ENCODE measurements at regions not wholly inside any gene's neighbourhood (a gene's known extent, or its start where the extent isn't known, plus 50 kb on each side); places are given as distances from the start of the nearest gene placed in this dataset.

DNA sequence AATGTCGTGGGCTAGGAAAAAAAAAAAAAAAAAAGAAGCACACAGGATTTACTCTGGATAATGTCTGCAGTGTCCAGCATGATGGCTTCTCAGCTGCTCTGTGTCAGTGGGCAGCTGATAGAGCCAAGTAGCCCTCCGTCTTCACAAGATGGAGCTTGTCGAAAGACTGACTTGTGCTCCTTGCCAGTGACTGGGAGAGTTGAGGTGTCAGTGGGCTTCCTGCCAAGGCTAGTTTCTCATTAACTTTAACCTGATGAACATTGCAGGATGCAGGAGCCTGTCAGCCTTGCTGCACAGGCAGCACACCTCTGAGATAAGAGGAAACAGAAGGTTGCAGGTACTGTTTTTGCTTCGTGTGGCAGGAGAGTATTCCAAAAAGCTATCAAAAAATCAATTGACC, 171.4 kb upstream of the SGCD start (continued):
- TF ChIP-seq, protein P1, sequence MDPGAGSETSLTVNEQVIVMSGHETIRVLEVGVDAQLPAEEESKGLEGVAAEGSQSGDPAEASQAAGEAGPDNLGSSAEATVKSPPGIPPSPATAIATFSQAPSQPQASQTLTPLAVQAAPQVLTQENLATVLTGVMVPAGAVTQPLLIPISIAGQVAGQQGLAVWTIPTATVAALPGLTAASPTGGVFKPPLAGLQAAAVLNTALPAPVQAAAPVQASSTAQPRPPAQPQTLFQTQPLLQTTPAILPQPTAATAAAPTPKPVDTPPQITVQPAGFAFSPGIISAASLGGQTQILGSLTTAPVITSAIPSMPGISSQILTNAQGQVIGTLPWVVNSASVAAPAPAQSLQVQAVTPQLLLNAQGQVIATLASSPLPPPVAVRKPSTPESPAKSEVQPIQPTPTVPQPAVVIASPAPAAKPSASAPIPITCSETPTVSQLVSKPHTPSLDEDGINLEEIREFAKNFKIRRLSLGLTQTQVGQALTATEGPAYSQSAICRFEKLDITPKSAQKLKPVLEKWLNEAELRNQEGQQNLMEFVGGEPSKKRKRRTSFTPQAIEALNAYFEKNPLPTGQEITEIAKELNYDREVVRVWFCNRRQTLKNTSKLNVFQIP (CRISPR knock-in tag; IDR thresholded peaks at IDR 0.05; ENCODE audit: borderline replicate concordance, low read depth), result no peak
- TF ChIP-seq ZNF8 (CRISPR knock-in tag; IDR thresholded peaks at IDR 0.05), result no peak
- no peak for TF ChIP-seq TOX (CRISPR knock-in tag; IDR thresholded peaks at IDR 0.05; ENCODE audit: borderline replicate concordance)

DNA sequence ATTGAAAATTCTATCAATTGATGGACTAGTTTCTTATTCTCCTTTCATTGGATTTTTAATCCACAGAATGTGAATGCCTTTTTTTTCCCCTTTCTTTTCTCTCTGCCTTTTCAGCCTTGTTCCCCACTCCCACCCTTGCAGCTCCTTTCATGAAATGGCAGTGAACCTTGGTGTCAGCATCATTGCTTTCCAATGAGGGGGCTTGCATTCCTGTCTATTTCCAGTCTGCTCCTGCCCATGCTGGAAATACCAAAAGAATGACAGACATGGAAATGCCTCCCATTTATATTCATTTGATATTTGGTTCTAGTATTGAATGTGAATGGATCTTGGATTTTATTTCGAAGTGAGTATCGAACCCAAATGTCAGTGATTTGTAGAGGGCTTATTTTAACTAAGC, 162.7 kb upstream of the SGCD start:
- no peak for ATAC-seq
- TF ChIP-seq, protein P2, sequence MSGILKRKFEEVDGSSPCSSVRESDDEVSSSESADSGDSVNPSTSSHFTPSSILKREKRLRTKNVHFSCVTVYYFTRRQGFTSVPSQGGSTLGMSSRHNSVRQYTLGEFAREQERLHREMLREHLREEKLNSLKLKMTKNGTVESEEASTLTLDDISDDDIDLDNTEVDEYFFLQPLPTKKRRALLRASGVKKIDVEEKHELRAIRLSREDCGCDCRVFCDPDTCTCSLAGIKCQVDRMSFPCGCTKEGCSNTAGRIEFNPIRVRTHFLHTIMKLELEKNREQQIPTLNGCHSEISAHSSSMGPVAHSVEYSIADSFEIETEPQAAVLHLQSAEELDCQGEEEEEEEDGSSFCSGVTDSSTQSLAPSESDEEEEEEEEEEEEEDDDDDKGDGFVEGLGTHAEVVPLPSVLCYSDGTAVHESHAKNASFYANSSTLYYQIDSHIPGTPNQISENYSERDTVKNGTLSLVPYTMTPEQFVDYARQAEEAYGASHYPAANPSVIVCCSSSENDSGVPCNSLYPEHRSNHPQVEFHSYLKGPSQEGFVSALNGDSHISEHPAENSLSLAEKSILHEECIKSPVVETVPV (CRISPR knock-in tag; IDR thresholded peaks at IDR 0.05), result no peak
- TF ChIP-seq ZFP3 (CRISPR knock-in tag; IDR thresholded peaks at IDR 0.05) (no peak), RARB (CRISPR knock-in tag; IDR thresholded peaks at IDR 0.05) (no peak), SNAI2 (CRISPR knock-in tag; IDR thresholded peaks at IDR 0.05) (no peak), TCF4 (CRISPR knock-in tag; IDR thresholded peaks at IDR 0.05; ENCODE audit: borderline replicate concordance) (no peak)

DNA sequence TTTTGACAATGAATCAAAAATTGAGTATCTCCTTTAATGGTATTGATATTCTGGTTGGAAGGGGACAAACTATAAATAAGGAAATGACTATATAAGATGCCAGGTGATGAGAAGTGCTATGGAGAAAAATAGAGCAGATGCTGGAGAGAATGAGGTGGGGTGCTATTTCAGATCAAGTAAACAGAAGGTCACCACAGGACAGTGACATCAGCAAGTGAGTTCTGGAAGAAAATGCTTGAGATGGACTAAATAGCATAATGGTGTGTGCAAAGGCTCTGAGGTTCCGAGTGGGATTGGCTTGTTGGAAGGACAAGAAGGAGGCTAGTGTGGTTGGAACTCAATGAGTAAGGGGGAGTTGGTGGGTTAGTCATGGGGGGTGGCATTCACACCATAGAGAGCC, 157.5 kb upstream of the SGCD start:
- ATAC-seq, result no peak
- TF ChIP-seq RARB (CRISPR knock-in tag; IDR thresholded peaks at IDR 0.05) (no peak), ISL1 (CRISPR knock-in tag; IDR thresholded peaks at IDR 0.05) (no peak)
- TF ChIP-seq, protein P2 (CRISPR knock-in tag; IDR thresholded peaks at IDR 0.05), result no peak

DNA sequence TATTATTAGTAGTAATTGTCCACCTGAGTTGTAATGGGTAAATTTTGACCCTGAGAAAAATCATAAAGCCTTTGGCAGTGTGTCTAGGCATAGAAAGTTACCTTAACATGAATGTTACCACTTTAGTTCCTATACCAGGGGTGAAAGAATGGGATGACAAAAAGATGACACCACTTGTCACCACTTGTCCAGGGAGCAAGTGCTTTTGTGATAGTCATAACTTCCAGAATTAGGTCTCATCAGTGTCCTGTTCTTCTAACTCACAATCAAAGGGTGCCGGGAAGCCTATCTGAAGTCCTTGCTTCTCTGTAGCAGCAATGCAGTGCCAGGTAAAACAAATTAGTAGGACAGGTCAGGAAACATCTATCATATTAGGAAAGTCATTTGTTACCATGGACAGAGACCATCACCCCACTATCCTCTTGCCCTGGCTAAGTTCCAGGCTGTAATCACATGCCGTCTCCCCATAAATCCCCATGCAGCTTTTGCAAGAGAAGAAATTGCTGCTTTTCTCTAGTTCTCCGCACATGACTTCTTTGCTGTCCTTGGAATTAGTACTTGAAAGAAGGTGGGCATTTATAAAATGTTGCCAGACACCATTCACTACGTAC, 156.5 kb upstream of the SGCD start:
- no peak for ATAC-seq
- TF ChIP-seq SNAI2 (CRISPR knock-in tag; IDR thresholded peaks at IDR 0.05) (no peak), ESRRG (CRISPR knock-in tag; IDR thresholded peaks at IDR 0.05) (no peak), PPARA (CRISPR knock-in tag; IDR thresholded peaks at IDR 0.05; ENCODE audit: borderline replicate concordance) (no peak), TOX (CRISPR knock-in tag; IDR thresholded peaks at IDR 0.05; ENCODE audit: borderline replicate concordance) (no peak), OSR1 (CRISPR knock-in tag; IDR thresholded peaks at IDR 0.05) (no peak), BACH2 (CRISPR knock-in tag; IDR thresholded peaks at IDR 0.05; ENCODE audit: borderline replicate concordance) (no peak), ARNTL (CRISPR knock-in tag; IDR thresholded peaks at IDR 0.05; ENCODE audit: borderline replicate concordance, low read depth) (no peak), ZNF565 (CRISPR knock-in tag; conservative IDR thresholded peaks at IDR 0.05; ENCODE audit: low read depth) (no peak), ZFP30 (CRISPR knock-in tag; IDR thresholded peaks at IDR 0.05) (no peak), ZC3H10 (CRISPR knock-in tag; IDR thresholded peaks at IDR 0.05) (no peak), ISL1 (CRISPR knock-in tag; IDR thresholded peaks at IDR 0.05) (no peak), ZNF8 (CRISPR knock-in tag; IDR thresholded peaks at IDR 0.05) (no peak)
- TF ChIP-seq, protein P3, sequence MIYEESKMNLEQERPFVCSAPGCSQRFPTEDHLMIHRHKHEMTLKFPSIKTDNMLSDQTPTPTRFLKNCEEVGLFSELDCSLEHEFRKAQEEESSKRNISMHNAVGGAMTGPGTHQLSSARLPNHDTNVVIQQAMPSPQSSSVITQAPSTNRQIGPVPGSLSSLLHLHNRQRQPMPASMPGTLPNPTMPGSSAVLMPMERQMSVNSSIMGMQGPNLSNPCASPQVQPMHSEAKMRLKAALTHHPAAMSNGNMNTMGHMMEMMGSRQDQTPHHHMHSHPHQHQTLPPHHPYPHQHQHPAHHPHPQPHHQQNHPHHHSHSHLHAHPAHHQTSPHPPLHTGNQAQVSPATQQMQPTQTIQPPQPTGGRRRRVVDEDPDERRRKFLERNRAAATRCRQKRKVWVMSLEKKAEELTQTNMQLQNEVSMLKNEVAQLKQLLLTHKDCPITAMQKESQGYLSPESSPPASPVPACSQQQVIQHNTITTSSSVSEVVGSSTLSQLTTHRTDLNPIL (CRISPR knock-in tag; IDR thresholded peaks at IDR 0.05; ENCODE audit: low read depth), result no peak
- TF ChIP-seq, protein P4, sequence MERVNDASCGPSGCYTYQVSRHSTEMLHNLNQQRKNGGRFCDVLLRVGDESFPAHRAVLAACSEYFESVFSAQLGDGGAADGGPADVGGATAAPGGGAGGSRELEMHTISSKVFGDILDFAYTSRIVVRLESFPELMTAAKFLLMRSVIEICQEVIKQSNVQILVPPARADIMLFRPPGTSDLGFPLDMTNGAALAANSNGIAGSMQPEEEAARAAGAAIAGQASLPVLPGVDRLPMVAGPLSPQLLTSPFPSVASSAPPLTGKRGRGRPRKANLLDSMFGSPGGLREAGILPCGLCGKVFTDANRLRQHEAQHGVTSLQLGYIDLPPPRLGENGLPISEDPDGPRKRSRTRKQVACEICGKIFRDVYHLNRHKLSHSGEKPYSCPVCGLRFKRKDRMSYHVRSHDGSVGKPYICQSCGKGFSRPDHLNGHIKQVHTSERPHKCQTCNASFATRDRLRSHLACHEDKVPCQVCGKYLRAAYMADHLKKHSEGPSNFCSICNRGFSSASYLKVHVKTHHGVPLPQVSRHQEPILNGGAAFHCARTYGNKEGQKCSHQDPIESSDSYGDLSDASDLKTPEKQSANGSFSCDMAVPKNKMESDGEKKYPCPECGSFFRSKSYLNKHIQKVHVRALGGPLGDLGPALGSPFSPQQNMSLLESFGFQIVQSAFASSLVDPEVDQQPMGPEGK (CRISPR knock-in tag; IDR thresholded peaks at IDR 0.05; ENCODE audit: borderline replicate concordance), result no peak
- TF ChIP-seq, protein P5, sequence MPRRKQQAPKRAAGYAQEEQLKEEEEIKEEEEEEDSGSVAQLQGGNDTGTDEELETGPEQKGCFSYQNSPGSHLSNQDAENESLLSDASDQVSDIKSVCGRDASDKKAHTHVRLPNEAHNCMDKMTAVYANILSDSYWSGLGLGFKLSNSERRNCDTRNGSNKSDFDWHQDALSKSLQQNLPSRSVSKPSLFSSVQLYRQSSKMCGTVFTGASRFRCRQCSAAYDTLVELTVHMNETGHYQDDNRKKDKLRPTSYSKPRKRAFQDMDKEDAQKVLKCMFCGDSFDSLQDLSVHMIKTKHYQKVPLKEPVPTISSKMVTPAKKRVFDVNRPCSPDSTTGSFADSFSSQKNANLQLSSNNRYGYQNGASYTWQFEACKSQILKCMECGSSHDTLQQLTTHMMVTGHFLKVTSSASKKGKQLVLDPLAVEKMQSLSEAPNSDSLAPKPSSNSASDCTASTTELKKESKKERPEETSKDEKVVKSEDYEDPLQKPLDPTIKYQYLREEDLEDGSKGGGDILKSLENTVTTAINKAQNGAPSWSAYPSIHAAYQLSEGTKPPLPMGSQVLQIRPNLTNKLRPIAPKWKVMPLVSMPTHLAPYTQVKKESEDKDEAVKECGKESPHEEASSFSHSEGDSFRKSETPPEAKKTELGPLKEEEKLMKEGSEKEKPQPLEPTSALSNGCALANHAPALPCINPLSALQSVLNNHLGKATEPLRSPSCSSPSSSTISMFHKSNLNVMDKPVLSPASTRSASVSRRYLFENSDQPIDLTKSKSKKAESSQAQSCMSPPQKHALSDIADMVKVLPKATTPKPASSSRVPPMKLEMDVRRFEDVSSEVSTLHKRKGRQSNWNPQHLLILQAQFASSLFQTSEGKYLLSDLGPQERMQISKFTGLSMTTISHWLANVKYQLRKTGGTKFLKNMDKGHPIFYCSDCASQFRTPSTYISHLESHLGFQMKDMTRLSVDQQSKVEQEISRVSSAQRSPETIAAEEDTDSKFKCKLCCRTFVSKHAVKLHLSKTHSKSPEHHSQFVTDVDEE (CRISPR knock-in tag; IDR thresholded peaks at IDR 0.05), result no peak
- TF ChIP-seq, protein P2 (CRISPR knock-in tag; IDR thresholded peaks at IDR 0.05), result no peak
- TF ChIP-seq, protein P1 (CRISPR knock-in tag; IDR thresholded peaks at IDR 0.05; ENCODE audit: borderline replicate concordance, low read depth), result no peak

All from SK-N-SH treated with all-trans-retinoic acid at 6 μM for 48 hours (cell line).